Dermis blood vessel endothelial cell (primary cell): ENCODE measurements at regions not wholly inside any gene's neighbourhood (a gene's known extent, or its start where the extent isn't known, plus 50 kb on each side); places are given as distances from the start of the nearest gene placed in this dataset.

Experiments
- DNase-seq: peaks from one replicate; pipeline ENCODE4 v3.0.0; 2010

DNA sequence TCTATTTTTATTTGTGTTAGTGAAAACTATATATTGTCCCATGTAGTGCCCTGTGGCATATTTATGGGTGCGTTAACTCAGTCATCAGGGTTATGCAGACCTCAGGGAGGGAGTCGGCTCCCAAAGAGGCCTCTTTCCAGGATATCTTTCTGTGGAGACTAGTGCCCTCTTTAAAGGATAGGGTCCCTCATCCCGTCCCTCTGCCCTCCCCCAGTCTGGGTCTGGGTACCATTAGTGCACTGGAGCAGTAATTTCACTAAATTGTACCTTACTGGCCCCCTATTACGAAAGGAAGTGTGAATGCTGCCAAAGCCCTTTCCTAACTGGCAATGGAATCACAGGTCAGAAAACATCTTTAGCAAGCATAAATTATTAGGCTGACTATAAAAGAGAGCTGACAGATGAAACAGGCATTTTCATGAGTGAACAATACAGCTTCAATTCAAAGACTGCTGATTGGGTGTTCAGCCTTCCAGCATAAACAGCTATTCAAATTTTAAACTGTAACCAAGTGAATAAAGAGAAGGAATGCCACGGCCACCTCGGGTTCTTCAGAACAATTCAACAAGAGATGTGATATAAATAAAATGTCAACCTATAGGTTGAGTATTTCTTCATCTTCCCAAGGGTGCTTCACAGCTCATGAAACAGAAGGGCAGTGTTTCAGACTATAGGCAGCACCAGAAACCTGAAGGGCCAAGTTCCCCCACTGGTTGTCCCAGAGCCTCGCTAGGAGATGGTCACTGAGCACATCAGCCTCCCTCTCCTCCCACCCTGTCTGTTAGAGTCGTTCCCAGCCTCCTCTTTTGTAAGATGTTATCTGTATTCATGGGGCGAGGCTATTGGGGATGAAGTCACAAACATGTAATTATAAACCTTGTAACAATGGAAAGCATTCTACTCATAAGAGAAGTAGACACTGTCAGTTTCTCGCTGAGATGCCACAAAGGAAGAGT lies 318.7 kb downstream of the TMEM161B start:
- DNase-seq = no peak

DNA sequence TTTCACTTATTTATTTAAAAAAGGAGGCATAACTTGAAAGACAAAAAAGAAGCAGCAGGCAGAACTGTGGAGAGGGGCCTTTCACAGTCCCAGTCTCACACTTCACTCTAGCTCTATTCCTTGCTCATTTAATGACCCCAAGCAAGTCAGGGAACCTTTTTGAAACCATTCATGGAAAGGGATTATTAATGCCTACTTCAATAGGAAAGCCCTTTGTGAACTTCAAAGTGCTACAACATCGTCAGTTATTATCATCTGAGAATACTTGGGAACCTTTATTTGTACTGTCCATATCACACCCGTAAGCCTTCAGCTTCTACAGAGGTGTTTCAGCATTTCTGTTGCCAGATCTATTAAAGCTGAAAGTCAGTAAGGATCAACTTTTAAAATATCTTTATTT lies 320.2 kb downstream of the TMEM161B start:
- DNase-seq = no peak

DNA sequence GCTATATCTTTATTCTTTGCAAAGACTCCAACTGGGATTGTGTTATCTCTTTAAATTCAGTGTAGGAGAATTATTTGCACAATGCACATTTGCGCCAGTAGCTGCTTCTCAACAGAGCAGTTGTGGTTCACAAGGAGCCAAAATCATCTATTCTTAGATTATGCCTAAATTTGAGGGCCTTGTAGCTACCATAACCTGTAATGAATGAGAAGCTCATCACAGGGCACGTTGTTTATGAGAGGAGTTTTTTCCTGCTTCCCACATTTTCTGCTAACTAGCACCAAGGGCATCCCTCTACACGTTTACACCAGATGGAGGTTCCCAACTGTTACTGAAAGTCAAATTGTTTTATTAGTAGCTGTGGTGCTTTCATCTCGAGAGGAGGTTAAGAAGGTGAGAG lies 322.4 kb downstream of the TMEM161B start:
- no peak for DNase-seq

DNA sequence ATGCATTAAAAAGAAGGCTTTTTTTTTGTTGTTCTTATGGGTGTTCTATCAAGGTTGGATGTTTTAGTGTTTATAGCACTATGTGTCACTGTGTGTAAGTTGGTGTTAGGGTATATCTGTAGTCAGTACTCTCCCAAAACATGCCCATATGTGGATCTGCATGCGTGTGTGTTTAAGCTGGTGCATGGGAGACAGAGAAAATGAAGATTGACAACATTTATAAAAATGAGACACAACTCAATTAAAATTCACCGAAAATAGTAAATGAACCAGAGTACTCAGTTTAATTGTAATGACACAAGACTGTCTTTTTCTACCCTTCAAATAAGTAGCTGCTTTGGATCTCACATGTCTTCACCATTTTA lies 323.4 kb downstream of the TMEM161B start:
- DNase-seq = no peak

DNA sequence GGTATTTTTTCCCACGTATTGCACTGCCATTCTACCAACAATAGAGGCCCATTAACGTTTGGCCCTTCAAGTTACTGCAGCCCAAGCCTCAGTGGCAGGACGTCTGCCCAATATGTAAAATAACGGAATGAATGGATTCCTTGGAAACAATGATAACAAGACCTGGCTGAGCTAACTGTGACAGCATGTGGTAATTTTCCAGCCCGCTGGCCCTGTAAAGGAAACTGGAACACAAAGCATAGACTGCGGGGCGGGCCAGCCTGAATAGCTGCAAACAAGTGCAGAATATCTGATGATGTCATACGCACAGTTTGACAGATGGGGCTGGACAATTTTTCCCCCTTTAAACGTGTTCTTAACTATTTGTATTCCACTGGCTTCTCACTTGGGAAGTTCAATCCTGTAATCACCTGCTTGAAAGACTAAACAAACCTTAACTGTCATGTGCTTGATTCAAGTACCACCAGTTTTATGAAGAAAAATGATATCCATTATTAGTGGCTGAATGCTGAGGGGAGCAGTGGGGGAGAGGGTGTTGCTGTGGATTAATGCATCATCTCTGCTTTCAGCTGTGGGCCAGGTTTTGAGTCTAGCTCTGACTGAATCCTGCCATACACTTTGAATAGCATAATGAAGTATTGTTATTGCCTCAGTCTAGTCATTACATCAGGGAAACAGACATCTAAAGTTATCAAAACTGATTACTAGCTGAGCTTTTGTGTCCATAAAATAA lies 323.9 kb downstream of the TMEM161B start:
- peak; percentile 0 for DNase-seq

DNA sequence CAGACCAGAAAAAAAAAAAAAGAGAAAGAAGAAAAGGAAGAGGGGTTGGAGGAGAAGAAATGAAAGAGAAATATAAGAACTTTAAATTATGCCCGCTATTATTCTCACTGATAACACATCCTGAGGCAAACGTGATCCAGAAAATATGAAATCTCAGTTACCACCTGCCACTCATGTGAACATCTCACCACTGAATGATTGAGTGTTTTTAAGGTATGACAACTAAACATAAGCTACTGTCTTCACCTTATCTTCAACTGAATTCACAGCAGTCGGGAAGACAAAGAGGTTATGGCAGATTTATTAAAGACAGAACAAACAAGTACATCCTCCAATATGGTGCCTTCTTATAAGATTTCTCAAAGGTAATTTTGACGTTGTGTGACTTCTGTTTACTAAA lies 327.9 kb downstream of the TMEM161B start:
- no peak for DNase-seq

DNA sequence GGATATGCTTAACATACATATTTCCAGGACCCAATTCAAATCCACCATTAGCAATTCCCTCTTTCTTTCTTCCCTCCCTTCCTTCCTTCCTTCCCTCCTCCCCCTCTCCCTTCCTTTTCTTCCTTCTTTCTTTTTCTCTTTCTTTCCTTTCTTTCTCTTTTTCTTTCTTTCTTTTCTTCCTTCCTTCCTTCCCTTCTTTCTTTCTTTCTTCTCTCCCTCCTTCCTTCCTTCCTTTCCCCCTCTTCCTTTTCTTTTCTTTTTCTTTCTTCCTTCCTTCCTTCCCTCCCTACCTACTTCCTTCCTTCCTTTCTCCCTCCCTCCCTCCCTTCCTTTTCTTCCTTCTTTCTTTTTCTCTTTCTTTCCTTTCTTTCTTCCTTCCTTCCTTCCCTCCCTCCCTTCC lies 332.0 kb downstream of the TMEM161B start:
- no peak for DNase-seq

DNA sequence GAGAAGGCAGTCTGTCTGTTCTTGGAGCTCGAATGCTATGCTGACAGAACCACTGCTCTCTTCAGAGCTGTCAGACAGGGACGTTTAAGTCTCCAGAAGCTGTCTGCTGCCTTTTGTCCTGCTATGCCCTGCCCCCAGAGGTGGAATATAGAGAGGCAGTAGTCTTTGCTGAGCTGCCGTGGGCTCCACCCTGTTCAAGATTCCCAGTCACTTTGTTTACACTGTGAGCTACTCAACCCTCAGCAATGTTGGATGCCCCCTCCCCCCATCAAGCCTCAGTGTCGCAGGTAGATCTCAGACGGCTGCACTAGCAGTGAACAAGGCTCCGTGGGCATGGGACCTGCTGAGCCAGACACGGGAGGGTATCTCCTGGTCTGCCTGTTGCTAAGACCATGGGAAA lies 344.2 kb downstream of the TMEM161B start:
- DNase-seq = no peak

DNA sequence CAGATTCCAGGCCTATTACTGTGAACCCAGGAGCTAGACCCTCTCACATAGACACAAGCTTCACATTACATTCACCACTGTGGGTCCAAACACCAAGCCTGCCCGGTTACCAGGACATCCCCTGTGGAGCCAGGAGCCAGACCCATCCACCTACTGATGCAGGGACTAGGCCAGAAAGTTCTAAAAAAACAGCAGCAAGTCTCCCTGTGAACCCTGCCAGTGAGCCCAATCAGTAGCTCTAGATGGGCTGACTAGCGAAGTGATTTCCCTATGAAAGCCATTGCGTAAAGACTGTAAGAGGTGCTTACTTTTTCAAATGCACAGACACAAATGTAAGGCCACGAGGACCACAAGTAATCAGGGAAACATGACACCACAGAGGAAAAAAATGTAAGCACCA lies 352.3 kb downstream of the TMEM161B start:
- DNase-seq = no peak

DNA sequence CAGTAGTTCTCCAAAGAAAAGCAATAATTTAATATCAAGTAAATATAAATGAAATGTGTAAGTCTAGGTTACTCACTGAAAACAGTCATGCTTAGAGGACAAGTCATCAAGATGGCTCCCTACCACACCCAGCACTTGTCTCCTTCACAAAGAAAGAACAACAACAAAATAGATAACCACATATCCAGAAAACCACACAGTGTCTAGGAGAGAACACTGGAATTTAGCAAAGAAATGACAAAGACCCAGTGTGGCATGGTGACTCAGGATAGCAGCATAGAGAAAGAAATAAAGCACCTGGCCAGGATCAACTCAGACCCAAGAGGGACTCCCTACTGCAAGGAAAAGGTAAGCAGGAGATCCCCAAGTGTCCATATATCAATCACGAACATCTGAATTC lies 356.2 kb downstream of the TMEM161B start:
- DNase-seq = no peak

DNA sequence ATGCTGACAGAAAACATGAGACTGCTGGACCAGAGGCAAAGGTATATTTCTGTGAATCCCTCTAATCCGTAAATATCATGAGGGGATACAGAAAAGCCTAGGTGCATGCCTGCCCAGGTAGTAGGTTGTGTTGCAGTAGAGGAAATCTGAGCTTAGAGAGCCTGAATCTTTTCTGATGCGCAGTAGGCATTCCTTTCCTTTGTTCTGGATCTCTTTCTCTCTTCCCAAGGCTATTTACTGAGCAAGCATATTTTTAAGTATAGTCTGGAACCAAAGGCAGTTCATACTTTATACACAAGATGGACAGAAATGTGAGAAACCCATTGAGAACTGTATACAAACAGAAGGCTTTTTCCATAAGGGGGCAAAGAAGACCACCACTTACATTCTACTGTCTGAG lies 359.3 kb downstream of the TMEM161B start:
- no peak for DNase-seq

DNA sequence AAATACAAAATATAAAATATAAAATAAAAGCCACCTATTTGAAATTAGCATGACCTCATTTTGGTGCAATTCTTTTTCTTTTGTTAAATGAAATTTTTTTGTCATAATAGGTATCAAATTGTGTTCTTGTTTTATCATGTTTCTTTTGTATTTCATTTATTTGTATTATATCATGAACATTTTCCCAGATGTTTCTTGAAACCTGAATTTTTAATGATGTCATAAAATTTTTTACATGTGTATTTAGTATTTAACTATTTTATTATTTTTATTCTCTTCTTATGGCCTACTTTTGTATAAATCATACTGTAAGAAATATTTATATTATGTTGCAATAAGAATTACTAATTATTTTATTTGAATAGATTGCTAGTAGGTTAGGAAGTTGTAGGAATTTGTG lies 361.7 kb downstream of the TMEM161B start:
- DNase-seq = no peak

DNA sequence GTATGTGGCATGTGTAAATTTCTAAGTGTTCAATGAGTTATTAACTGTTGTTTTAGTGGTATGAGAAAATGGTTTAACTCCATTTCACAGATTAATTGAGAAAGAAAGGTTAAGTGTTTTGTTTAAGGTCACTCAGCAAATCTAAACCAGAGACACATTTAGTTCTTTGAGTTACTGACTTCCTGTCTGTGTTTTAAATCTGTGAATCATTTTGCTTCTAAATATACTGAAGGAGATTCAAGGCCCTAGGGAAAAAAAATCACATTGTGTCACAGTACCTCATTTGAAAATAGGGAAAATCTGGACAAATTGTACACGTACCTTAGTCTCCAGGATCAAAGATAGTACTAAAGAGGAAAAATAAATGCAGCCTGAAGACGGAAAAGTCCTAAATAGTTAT lies 368.2 kb downstream of the TMEM161B start:
- DNase-seq = no peak

DNA sequence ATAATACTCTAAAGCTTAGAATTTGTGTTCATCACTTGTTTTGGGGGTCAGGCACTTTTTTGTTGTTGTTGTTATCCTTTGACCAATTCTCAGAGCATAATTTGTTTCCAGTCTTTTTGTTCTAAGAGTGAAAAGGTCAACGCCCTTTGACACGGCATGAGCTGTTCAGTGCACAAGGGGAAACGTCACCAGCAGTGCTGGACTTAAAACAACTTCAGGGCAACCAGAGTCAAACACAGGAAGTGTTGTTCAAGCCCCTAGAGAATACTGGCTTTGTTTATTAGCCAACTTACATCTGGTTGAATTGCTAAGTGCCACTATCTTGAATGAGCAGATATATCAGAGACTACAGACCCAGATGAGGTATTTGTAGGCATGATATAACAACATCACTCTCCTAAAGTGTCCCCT lies 368.9 kb downstream of the TMEM161B start:
- DNase-seq = peak; percentile 24

DNA sequence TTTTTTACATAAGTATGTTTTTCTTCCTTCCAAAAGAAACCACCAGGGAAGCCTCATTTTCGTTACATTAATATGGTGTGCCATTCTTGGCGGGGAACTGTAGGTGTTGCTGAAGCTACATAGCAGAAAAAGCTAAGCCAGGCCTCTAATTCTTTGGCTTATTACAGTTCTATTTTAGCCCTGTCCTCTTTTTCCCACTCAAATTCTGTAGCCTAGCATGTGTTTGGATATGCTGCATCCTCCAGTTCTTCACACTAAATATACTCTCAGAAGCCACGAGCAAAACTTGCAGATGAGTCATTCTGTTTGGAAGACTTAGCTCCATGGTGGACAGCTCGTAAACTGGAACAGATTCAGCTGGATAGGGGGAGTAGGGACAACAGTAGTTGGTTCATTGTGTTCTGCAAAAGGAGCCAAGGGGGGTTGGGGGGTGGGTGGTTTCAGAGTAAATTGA lies 369.4 kb downstream of the TMEM161B start:
- DNase-seq = peak; percentile 17

DNA sequence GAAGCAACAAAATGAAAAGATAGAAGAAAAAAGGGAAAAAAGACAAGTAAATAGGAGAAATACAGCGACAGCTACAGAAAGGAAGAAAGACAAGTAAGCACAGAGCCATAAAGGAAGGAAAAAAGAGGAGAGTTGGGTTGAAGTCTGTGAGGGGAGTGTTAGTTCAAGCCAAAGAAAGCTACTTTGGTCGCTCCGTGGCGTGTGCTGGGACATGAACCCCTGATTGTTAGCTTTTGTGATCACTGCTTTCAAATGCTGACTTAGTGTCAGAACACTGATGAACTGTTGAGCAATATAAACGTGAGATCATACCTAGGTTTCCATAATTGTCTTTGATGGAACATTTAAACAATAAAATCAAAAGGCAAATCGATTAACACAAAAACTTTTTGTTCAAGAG lies 370.1 kb downstream of the TMEM161B start:
- no peak for DNase-seq

DNA sequence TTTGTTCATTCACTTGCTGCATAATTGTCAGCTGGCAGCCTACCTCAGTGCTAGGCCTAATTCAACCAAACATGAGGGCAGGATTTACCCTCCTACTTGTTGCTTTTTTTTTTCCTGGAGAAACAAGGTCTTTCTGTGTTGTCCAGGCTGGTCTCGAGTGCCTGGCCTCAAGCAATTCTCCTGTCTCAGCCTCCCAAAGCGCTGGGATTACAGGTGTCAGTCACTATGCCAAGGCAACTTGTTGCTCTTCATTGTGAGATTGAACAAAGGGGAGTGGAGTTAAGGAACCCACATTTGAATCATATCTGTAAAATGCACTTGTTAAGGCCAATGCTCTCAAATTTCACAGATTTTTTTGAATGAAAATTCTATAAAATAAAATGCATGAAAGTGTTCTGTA lies 380.5 kb downstream of the TMEM161B start:
- no peak for DNase-seq

DNA sequence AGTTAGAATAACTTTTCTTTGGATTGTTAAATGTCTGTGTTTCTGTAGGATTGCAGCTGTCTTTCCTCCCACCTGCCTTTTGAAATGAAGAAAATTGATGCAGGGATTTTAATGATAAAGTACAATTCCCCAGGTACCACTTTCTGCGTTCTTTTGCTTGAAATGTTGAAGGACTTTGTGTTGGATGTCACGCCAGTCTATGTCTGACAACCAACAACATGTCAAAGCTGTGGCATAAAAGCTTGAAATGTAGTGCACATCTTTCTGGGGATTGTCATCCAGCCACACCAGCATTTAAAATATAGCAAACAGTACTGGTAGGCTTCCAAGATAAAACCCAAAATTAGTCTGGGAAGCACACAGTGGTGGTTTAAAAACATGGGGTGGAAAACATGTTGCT lies 381.4 kb downstream of the TMEM161B start:
- DNase-seq = no peak

DNA sequence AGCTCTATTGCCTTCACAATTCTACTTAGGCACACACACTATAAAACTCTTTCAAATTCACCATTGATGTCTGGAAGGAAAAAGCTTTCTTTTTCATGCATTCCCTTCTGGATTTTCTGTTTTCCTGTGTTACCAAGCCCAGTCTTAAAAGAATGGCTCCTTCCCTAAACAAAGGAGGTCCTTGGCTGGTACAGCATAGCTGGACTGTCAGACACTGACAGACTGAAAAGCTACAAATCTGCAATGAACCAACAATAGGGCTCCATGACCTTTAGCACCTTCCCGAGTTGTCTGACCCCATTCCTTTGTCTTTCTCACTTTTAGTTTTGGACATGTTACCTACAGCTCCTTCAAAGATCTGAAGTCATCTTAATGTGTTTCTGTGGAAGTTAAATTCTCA lies 382.5 kb downstream of the TMEM161B start:
- DNase-seq = no peak

DNA sequence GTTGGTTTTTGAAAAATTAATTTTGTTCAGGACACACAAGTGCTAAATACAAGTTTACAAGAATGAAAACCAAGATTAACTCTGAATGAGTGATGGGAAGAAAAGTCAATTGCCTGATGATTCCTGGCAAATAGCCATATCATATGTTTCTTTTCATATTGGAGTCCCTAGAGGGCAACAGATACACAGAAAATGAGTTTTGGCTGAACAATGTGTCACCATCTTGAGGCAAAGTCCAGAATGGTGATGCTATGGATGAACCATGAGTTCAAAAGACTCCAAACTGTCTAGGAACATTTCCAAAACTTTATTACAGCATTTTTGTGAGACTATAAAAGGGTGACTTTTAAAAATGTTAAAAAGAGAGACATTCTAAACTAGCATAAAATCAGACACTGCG lies 382.9 kb downstream of the TMEM161B start:
- DNase-seq = no peak

DNA sequence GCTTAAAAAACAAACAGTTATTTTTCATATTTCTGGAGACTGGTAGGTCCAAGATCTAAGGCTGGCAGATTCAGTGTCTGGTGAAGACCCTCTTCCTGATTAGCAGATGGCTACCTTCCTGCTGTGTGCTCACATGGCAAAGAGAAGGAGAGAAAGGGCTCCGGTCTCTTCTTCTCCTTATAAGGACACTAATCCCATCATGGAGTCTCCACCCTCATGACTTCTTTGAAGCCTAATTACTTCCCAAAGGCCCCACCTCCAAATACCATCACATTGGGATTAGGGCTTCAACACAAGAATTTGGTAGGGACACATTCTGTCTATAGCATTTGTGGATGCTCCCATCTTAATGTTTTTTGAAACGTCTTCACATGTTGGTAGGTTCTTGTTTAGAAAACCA lies 391.1 kb downstream of the TMEM161B start:
- no peak for DNase-seq

DNA sequence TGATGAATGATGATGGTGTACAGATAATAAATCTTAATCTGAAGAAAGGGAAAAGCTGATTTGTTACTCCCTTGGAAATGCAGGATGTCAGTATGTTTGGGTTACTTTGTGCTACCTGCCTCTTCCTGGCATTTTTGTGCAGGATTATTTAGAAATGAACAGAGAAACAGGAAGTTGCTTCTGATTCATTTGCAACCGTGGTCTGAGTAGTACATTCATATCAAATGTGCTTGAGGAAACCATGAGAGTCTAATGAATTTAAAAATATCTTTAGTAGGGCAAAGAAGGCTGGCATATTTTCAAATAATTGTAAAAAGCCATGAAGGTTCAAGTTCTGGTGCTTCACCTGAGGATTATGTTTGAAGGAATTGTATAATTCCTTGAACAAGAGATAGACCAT lies 391.6 kb downstream of the TMEM161B start:
- DNase-seq = no peak

DNA sequence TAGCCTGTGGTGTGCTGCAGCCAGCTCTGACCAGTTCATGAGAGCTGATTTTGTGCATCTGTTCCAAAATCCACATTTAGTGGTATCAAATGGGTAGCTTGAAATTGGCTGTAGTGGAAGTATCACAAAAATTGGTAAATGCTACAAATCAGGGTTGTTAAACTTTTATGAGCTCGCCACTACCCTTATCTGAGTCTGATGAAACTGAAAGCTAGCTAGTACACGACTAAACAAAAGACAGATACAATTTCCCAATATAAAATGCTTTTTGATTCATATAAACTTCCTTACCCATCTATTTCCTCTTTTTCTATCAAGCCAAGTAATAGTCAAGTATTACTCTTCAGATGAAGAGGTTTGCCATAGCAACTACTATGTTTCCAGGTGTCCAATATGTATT lies 392.0 kb downstream of the TMEM161B start:
- DNase-seq = no peak

DNA sequence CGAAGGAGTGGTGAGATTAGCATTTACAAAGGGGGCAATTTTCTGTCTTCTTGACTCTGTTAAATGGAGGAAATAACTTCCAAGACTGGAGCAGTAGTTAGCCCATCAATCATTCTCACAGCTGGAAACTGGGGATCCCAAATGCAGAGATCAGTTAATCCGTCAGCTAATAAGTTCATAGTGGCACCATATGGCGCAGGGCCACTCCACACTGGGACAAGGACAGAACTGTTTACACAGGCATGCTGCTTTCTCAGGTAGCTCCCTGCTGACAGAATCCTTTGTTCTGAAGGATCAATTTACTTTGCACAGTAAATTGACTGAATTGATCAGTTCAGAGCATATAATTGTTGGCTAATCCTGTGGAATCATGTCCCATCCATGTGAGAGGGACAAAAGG lies 395.7 kb downstream of the TMEM161B start:
- DNase-seq = no peak
